ENCODE measurements at regions not wholly inside any gene's neighbourhood (a gene's known extent, or its start where the extent isn't known, plus 50 kb on each side); places are given as distances from the start of the nearest gene placed in this dataset.

GRCh38 chr9:29691145-29691544 lies 2117.9 kb upstream of the C9orf72 start:
- DNase-seq (ENCODE audit: low spot score) (no peak), ATAC-seq (ENCODE audit: low FRiP score) (no peak)
- TF ChIP-seq, protein P1, sequence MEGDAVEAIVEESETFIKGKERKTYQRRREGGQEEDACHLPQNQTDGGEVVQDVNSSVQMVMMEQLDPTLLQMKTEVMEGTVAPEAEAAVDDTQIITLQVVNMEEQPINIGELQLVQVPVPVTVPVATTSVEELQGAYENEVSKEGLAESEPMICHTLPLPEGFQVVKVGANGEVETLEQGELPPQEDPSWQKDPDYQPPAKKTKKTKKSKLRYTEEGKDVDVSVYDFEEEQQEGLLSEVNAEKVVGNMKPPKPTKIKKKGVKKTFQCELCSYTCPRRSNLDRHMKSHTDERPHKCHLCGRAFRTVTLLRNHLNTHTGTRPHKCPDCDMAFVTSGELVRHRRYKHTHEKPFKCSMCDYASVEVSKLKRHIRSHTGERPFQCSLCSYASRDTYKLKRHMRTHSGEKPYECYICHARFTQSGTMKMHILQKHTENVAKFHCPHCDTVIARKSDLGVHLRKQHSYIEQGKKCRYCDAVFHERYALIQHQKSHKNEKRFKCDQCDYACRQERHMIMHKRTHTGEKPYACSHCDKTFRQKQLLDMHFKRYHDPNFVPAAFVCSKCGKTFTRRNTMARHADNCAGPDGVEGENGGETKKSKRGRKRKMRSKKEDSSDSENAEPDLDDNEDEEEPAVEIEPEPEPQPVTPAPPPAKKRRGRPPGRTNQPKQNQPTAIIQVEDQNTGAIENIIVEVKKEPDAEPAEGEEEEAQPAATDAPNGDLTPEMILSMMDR (IDR thresholded peaks at IDR 0.05): no peak

- TF ChIP-seq, protein P1 (IDR thresholded peaks at IDR 0.05): no peak
- DNase-seq (ENCODE audit: low spot score) (no peak), ATAC-seq (ENCODE audit: low FRiP score) (no peak)
Measured at GRCh38 chr9:29691758-29692407, 2118.6 kb upstream of the C9orf72 start.

GRCh38 chr9:29697011-29697410 lies 2123.7 kb upstream of the C9orf72 start:
- ATAC-seq (ENCODE audit: low FRiP score) (no peak), DNase-seq (ENCODE audit: low spot score) (no peak)

DNA sequence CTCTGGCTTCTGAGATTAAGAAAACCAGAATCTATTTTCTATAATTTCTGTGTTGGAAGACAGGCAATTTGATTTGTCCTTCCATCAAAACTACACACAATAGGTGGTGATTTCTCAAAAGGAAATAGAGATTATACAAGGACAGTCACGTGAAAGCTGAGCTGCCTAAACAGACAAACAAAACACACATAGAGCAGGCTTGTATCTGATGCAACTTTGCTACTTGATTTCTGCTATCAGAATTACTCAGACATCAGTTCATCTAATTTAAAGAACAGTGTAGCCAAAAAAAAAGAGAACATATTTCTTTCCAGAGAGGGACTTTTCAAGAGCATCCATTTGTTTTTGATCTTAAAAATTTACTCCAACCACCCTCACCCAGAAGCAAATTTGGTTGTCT lies 2128.3 kb upstream of the C9orf72 start:
- no peak for DNase-seq (ENCODE audit: low spot score)
- TF ChIP-seq, protein P1 (IDR thresholded peaks at IDR 0.05): no peak
- no peak for ATAC-seq (ENCODE audit: low FRiP score)

More at GRCh38 chr9:29697011-29697410, 2123.7 kb upstream of the C9orf72 start:
- TF ChIP-seq, protein P1 (IDR thresholded peaks at IDR 0.05): no peak

- no peak for ATAC-seq (ENCODE audit: low FRiP score)
- TF ChIP-seq, protein P1 (IDR thresholded peaks at IDR 0.05): no peak
- DNase-seq (ENCODE audit: low spot score): no peak
Measured at GRCh38 chr9:29701971-29702370, 2128.7 kb upstream of the C9orf72 start.

- ATAC-seq (ENCODE audit: low FRiP score) (no peak), DNase-seq (ENCODE audit: low spot score) (no peak)
- TF ChIP-seq, protein P1 (IDR thresholded peaks at IDR 0.05): no peak
Measured at GRCh38 chr9:29714860-29715259, 2141.6 kb upstream of the C9orf72 start.

GRCh38 chr9:29717631-29718030 lies 2144.3 kb upstream of the C9orf72 start:
- DNase-seq (ENCODE audit: low spot score) (no peak), ATAC-seq (ENCODE audit: low FRiP score) (no peak)
- TF ChIP-seq, protein P1 (IDR thresholded peaks at IDR 0.05): no peak
